SK-N-SH (cell line): ENCODE measurements at regions not wholly inside any gene's neighbourhood (a gene's known extent, or its start where the extent isn't known, plus 50 kb on each side); places are given as distances from the start of the nearest gene placed in this dataset.

Experiments
- CTCF ChIA-PET: fragments of 300-600, 350-600 bp; formaldehyde crosslinking; extraction: SDS; loops from one replicate; lab custom pipeline; 2021; lab: Yijun Ruan, JAX
- POLR2A ChIA-PET: fragments of 350-600 bp; sonication (Branson Sonifier 250); formaldehyde crosslinking; extraction: SDS; loops from one replicate; lab custom pipeline; 2020; ENCODE audit warnings: antibody characterized with exemption, inconsistent platforms; lab: Yijun Ruan, JAX
- DNase-seq: peaks from one replicate; pipeline ENCODE4 v3.0.0; 2012
- H2AFZ ChIP-seq: fragments of 200-600 bp; sonication (generic); 2 replicates; pipeline ENCODE4 v1.8.1; 2016; ENCODE audit warnings: antibody characterized with exemption, mild to moderate bottlenecking, low read depth
- H3F3A ChIP-seq: fragments of 200-600 bp; sonication (generic); replicated peaks from 2 replicates; pipeline ENCODE3; 2016; ENCODE audit warnings: antibody characterized with exemption, mild to moderate bottlenecking; ENCODE audit not compliant: insufficient read depth
- H3K27ac ChIP-seq, 2 experiments: fragments of 200-500 bp in 1 of 2; fragments of 200-600 bp in 1 of 2; sonication (Bioruptor generic) in 1 of 2; sonication (generic), shearing (Covaris generic) in 1 of 2; 2 replicates each; pipeline versions ENCODE4 v1.5.1 to v1.6.1; 2014 to 2016; ENCODE audit warnings: low read depth in 2 of 2, inconsistent platforms in 1 of 2, low read length in 1 of 2, mild to moderate bottlenecking in 1 of 2, mixed read lengths in 1 of 2
- H3K27me3 ChIP-seq: fragments of 200-600 bp; sonication (generic), shearing (Covaris generic); 2 replicates; pipeline ENCODE4 v1.6.1; 2016; ENCODE audit warnings: mixed run types; ENCODE audit not compliant: insufficient read depth
- H3K36me3 ChIP-seq, 2 experiments: fragments of 200-500 bp in 1 of 2; fragments of 200-600 bp in 1 of 2; sonication (Bioruptor generic) in 1 of 2; sonication (generic) in 1 of 2; replicated peaks in 1 of 2; 2 replicates each; pipeline versions ENCODE3 to v1.5.1; 2014 to 2016; ENCODE audit warnings: low read length in 1 of 2, mild to moderate bottlenecking in 1 of 2; ENCODE audit not compliant: insufficient read depth in 2 of 2, control insufficient read depth in 1 of 2
- H3K4me1 ChIP-seq, 2 experiments: fragments of 200-500 bp in 1 of 2; fragments of 200-600 bp in 1 of 2; sonication (Bioruptor generic) in 1 of 2; sonication (generic), shearing (Covaris generic) in 1 of 2; 2 replicates each; pipeline versions ENCODE4 v1.5.1 to v1.6.1; 2014 to 2016; ENCODE audit warnings: low read depth in 1 of 2, low read length in 1 of 2, mixed run types in 1 of 2; ENCODE audit not compliant: insufficient read depth in 2 of 2, control insufficient read depth in 1 of 2
- H3K4me2 ChIP-seq: fragments of 200-600 bp; sonication (generic), shearing (Covaris generic); 2 replicates; pipeline ENCODE4 v1.6.1; 2017; ENCODE audit warnings: mixed run types
- H3K4me3 ChIP-seq, 2 experiments: fragments of 200-500 bp in 1 of 2; fragments of 200-600 bp in 1 of 2; sonication (Bioruptor generic) in 1 of 2; sonication (generic), shearing (Covaris generic) in 1 of 2; 2 replicates each; pipeline versions ENCODE4 v1.5.1 to v1.8.1; 2014 to 2016; ENCODE audit warnings: low read depth in 2 of 2, inconsistent platforms in 1 of 2, low read length in 1 of 2, mild to moderate bottlenecking in 1 of 2, mixed read lengths in 1 of 2, moderate library complexity in 1 of 2
- H3K79me2 ChIP-seq: fragments of 200-600 bp; sonication (generic); 2 replicates; pipeline ENCODE4 v1.8.1; 2017; ENCODE audit warnings: mild to moderate bottlenecking; ENCODE audit not compliant: insufficient read depth
- H3K9ac ChIP-seq: fragments of 200-600 bp; sonication (generic); 2 replicates; pipeline ENCODE4 v1.6.1; 2017; ENCODE audit warnings: mixed run types
- H3K9me2 ChIP-seq: fragments of 200-600 bp; sonication (generic); 2 replicates; pipeline ENCODE4 v1.6.1; 2017; ENCODE audit warnings: mixed run types
- H3K9me3 ChIP-seq: fragments of 200-600 bp; sonication (generic); 2 replicates; pipeline ENCODE4 v1.6.1; 2017; ENCODE audit warnings: mixed run types, mild to moderate bottlenecking, moderate library complexity
- H4K20me1 ChIP-seq: fragments of 200-600 bp; sonication (generic); 2 replicates; pipeline ENCODE4 v1.6.1; 2017; ENCODE audit warnings: mild to moderate bottlenecking, mixed run types; ENCODE audit not compliant: insufficient read depth
- CHD2 ChIP-seq: fragments of 150-350 bp; IDR thresholded peaks from 2 replicates; pipeline ENCODE4 v1.6.1; 2018; ENCODE audit warnings: low read length; ENCODE audit not compliant: partially characterized antibody
- EP300 ChIP-seq, 2 experiments: IDR thresholded peaks; 2 replicates each; pipeline versions ENCODE4 v1.4.0 to v1.6.1; 2012; ENCODE audit warnings: borderline replicate concordance in 1 of 2, low read depth in 1 of 2, low read length in 1 of 2
- EZH2phosphoT487 ChIP-seq: fragments of 200-600 bp; sonication (generic); IDR thresholded peaks from 2 replicates; pipeline ENCODE4 v1.6.1; 2017; ENCODE audit warnings: low read depth, mixed run types, mild to moderate bottlenecking, antibody characterized with exemption, moderate library complexity, borderline replicate concordance
- FOSL2 ChIP-seq: IDR thresholded peaks from 2 replicates; pipeline ENCODE4 v1.4.0; 2012; ENCODE audit warnings: low read depth, mild to moderate bottlenecking, moderate library complexity, borderline replicate concordance
- GABPA ChIP-seq: IDR thresholded peaks from 2 replicates; pipeline ENCODE4 v1.4.0; 2012; ENCODE audit warnings: low read depth, mild to moderate bottlenecking
- GATA2 ChIP-seq: sonication (generic); formaldehyde crosslinking; IDR thresholded peaks from 2 replicates; pipeline ENCODE4 v1.5.0; 2020; ENCODE audit warnings: mild to moderate bottlenecking, missing genetic modification reagents
- MXI1 ChIP-seq: IDR thresholded peaks from 2 replicates; pipeline ENCODE4 v1.6.1; 2012; ENCODE audit warnings: mild to moderate bottlenecking, low read depth, low read length, improper control_type of control experiment
- NFIC ChIP-seq: IDR thresholded peaks from 2 replicates; pipeline ENCODE4 v1.4.0; 2012; ENCODE audit warnings: borderline replicate concordance
- REST ChIP-seq: IDR thresholded peaks from 2 replicates; pipeline ENCODE4 v1.6.1; 2012; ENCODE audit warnings: mild to moderate bottlenecking, low read depth, low read length, moderate library complexity
- RFX5 ChIP-seq: IDR thresholded peaks from 2 replicates; pipeline ENCODE4 v1.6.1; 2012; ENCODE audit warnings: mild to moderate bottlenecking, improper control_type of control experiment, low read length
- SIN3A ChIP-seq: IDR thresholded peaks from 2 replicates; pipeline ENCODE4 v1.6.1; 2012; ENCODE audit warnings: low read depth, mild to moderate bottlenecking, low read length, moderate library complexity, borderline replicate concordance
- TCF12 ChIP-seq: IDR thresholded peaks from 2 replicates; pipeline ENCODE4 v1.4.0; 2012
- TEAD4 ChIP-seq: IDR thresholded peaks from 2 replicates; pipeline ENCODE4 v1.4.0; 2012; ENCODE audit warnings: mild to moderate bottlenecking, borderline replicate concordance; ENCODE audit not compliant: insufficient read depth
- USF1 ChIP-seq: IDR thresholded peaks from 2 replicates; pipeline ENCODE4 v1.4.0; 2012; ENCODE audit warnings: low read depth, borderline replicate concordance
- ZBTB33 ChIP-seq: IDR thresholded peaks from 2 replicates; pipeline ENCODE4 v1.4.0; 2012; ENCODE audit warnings: low read depth, borderline replicate concordance
- WGBS: methylation state at CpG from one replicate; pipeline ENCODE4 v1.1.6; 2017; ENCODE audit warnings: low lambda C conversion rate; 5-methylcytosine and 5-hydroxymethylcytosine counted together
- TF ChIP-seq, protein P1 (sequence below): fragments of 200-600 bp; sonication (generic); IDR thresholded peaks from 2 replicates; pipeline ENCODE4 v1.6.1; 2017; ENCODE audit warnings: antibody characterized with exemption, mild to moderate bottlenecking, moderate library complexity
- TF ChIP-seq, protein P2 (sequence below): fragments of 150-350 bp; IDR thresholded peaks from 2 replicates; pipeline ENCODE4 v1.6.1; 2016; ENCODE audit warnings: mild to moderate bottlenecking, low read depth, low read length

DNA sequence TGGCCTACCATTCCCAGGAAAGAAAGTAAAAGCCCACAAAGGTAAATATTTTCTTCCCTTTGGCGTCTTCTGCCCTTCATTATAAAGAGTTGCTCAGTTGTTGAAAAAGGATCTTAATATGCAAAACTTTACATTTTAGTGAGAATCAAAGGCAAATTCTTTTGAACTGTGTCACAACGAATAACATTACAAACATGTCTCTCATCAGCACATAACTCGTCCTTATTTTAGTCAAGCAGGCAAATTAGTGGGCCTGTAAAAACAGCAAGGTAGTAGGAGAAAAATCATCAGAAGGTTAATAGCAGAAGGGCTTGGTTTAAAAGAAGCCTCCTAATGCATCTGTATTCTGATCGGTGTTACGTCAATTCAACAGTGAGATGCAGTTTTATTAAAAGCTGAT is 647.3 kb upstream of the DIPK2B start:
- Histone ChIP-seq H4K20me1 (no peaks in the 10 kb centered on the region), H3K9me2 (no peaks in the 10 kb centered on the region), H3F3A (peaks cover 18% of the 10 kb centered on the region), H3K9me3 (no peaks in the 10 kb centered on the region), H3K4me3 (no peak overlapping the region), H3K9ac (no peak overlapping the region; the same call in 1 of the 2 replicates), H3K27ac (0 out of 4 replicates have a peak overlapping the region, but pooled peaks of 1 of the 2 experiments have one; percentile 16), H3K4me1 (peaks cover 0 to 10% of the 10 kb centered on the region in 2 experiments; a peak in 1 of 4 replicates), H3K79me2 (peaks cover 82% of the 10 kb centered on the region), H3K4me2 (peak overlapping the region; percentile 51), H3K27me3 (peaks cover 4% of the 10 kb centered on the region; the same call in 1 of the 2 replicates), H2AFZ (no peak overlapping the region), H3K36me3 (peaks cover 0 to 36% of the 10 kb centered on the region in 2 experiments)
- ChIA-PET POLR2A (no interaction called here), CTCF (no interaction called here)
- peak; percentile 11; the same call in 1 of the 2 replicates for TF ChIP-seq TCF12
- TF ChIP-seq EP300 (IDR thresholded peaks at IDR 0.05; ENCODE audit: borderline replicate concordance in 1 of 2, low read depth in 1 of 2, low read length in 1 of 2): no peak
- 0 out of 2 replicates have a peak, but pooled peaks have one; percentile 21 for TF ChIP-seq FOSL2
- TF ChIP-seq, protein P1, sequence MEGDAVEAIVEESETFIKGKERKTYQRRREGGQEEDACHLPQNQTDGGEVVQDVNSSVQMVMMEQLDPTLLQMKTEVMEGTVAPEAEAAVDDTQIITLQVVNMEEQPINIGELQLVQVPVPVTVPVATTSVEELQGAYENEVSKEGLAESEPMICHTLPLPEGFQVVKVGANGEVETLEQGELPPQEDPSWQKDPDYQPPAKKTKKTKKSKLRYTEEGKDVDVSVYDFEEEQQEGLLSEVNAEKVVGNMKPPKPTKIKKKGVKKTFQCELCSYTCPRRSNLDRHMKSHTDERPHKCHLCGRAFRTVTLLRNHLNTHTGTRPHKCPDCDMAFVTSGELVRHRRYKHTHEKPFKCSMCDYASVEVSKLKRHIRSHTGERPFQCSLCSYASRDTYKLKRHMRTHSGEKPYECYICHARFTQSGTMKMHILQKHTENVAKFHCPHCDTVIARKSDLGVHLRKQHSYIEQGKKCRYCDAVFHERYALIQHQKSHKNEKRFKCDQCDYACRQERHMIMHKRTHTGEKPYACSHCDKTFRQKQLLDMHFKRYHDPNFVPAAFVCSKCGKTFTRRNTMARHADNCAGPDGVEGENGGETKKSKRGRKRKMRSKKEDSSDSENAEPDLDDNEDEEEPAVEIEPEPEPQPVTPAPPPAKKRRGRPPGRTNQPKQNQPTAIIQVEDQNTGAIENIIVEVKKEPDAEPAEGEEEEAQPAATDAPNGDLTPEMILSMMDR: no peak
- no peak for TF ChIP-seq RFX5
- no peak for DNase-seq
- WGBS: 23% methylated on average over 5 of the region's 5 CpGs

DNA sequence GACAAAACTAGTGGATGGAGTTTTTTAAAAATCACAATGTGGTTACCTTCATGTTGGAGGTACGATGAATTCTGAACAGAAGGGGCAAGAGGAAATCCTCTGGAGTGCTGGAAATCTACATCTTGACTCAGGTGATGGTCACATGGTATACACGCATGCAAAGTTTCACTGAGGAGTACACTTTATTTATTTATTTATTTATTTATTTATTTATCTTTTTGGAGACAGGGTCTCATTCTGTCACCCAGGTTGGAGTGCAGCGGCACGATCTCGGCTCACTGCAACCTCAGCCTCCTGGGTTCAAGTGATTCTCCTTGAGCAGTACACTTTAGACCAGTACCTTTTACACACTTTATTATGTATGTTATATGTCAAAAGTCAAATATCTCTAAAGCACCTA is 645.7 kb upstream of the DIPK2B start:
- Histone ChIP-seq H3K4me3 (no peak overlapping the region), H3K27me3 (no peaks in the 10 kb centered on the region; the same call in 1 of the 2 replicates), H3K9ac (no peak overlapping the region), H3F3A (peaks cover 12% of the 10 kb centered on the region), H3K9me2 (no peaks in the 10 kb centered on the region), H3K9me3 (no peaks in the 10 kb centered on the region), H3K36me3 (peaks cover 0 to 36% of the 10 kb centered on the region in 2 experiments), H3K27ac (no peak overlapping the region), H3K4me2 (no peak overlapping the region), H3K4me1 (peaks cover 0 to 12% of the 10 kb centered on the region in 2 experiments; a peak in 2 of 4 replicates), H4K20me1 (no peaks in the 10 kb centered on the region), H2AFZ (no peak overlapping the region), H3K79me2 (peaks cover 93% of the 10 kb centered on the region)
- WGBS: 73% methylated on average over 5 of the region's 5 CpGs
- ChIA-PET CTCF (no interaction called here), POLR2A (no interaction called here)
- DNase-seq: no peak
- TF ChIP-seq USF1: no peak
- TF ChIP-seq, protein P2, sequence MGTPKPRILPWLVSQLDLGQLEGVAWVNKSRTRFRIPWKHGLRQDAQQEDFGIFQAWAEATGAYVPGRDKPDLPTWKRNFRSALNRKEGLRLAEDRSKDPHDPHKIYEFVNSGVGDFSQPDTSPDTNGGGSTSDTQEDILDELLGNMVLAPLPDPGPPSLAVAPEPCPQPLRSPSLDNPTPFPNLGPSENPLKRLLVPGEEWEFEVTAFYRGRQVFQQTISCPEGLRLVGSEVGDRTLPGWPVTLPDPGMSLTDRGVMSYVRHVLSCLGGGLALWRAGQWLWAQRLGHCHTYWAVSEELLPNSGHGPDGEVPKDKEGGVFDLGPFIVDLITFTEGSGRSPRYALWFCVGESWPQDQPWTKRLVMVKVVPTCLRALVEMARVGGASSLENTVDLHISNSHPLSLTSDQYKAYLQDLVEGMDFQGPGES: no peak
- TF ChIP-seq MXI1: no peak
- no peak for TF ChIP-seq EZH2phosphoT487
- TF ChIP-seq SIN3A: no peak
- no peak for TF ChIP-seq TEAD4
- no peak for TF ChIP-seq NFIC
- no peak for TF ChIP-seq ZBTB33
- TF ChIP-seq GATA2: no peak
- TF ChIP-seq REST: no peak
- no peak for TF ChIP-seq GABPA
- no peak for TF ChIP-seq CHD2
- no peak for TF ChIP-seq TCF12
